Astrocyte of the spinal cord (primary cell): ENCODE measurements at regions not wholly inside any gene's neighbourhood (a gene's known extent, or its start where the extent isn't known, plus 50 kb on each side); places are given as distances from the start of the nearest gene placed in this dataset.

ENCODE experiments used
- DNase-seq: peaks from one replicate; pipeline ENCODE4 v3.0.0; 2011; ENCODE audit warnings: low read depth, low spot score
- H3K4me3 ChIP-seq: 2 replicates; pipeline ENCODE4 v1.5.1; 2011; ENCODE audit warnings: low read depth, mild to moderate bottlenecking, low read length, moderate library complexity
- in situ Hi-C: cut with HindIII; loops from 2 replicates; pipeline ENCODE4 v1.10.0; 2017; ENCODE audit warnings: low sequenced_read_pairs
- TF ChIP-seq, protein P1 (sequence below): IDR thresholded peaks from 2 replicates; pipeline ENCODE4 v1.5.1; 2012; ENCODE audit warnings: low read depth, mild to moderate bottlenecking, low read length, inconsistent platforms

DNA sequence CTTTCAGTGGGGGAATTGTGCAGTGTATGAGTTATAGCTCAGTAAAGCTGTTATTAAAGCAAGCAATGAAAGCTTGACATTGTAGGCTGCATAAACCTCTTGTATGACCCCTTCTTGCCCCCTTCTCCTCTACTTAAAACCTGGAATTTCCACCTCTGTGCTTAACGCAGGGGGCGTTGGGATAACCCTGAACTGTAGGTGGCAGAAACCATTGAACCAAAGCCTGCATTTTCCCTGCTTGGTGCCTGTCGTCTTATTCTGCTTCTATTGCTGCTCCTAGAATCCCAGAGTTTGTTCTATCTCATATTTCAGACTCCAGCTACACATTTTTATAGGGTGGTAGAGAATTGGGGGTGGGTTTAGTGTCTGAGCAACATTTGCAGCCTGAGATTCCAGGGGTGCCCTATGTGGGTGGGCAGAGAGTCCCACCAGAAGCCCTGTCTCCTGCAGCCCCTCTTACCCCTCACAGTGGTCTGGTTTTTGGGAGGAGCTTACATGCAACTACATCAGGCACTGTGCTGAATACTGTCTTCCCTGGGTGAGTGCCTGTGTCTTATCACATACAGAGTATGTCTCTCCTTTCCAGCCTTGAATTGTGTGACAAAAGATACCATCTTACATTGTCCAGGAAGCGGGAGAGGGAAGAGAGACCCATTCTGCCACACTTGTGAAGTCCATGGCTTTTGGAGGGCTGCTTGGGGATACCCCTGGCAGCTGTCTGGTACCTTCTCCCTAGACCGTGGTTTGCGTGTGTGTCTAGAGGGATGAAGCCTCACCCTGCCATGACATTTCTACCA lies 407.7 kb upstream of the EEF2KMT start:
- no peak for DNase-seq
- TF ChIP-seq, protein P1, sequence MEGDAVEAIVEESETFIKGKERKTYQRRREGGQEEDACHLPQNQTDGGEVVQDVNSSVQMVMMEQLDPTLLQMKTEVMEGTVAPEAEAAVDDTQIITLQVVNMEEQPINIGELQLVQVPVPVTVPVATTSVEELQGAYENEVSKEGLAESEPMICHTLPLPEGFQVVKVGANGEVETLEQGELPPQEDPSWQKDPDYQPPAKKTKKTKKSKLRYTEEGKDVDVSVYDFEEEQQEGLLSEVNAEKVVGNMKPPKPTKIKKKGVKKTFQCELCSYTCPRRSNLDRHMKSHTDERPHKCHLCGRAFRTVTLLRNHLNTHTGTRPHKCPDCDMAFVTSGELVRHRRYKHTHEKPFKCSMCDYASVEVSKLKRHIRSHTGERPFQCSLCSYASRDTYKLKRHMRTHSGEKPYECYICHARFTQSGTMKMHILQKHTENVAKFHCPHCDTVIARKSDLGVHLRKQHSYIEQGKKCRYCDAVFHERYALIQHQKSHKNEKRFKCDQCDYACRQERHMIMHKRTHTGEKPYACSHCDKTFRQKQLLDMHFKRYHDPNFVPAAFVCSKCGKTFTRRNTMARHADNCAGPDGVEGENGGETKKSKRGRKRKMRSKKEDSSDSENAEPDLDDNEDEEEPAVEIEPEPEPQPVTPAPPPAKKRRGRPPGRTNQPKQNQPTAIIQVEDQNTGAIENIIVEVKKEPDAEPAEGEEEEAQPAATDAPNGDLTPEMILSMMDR = no peak
- in situ Hi-C loops = no loop called here
- H3K4me3 ChIP-seq = no peak overlapping the region

DNA sequence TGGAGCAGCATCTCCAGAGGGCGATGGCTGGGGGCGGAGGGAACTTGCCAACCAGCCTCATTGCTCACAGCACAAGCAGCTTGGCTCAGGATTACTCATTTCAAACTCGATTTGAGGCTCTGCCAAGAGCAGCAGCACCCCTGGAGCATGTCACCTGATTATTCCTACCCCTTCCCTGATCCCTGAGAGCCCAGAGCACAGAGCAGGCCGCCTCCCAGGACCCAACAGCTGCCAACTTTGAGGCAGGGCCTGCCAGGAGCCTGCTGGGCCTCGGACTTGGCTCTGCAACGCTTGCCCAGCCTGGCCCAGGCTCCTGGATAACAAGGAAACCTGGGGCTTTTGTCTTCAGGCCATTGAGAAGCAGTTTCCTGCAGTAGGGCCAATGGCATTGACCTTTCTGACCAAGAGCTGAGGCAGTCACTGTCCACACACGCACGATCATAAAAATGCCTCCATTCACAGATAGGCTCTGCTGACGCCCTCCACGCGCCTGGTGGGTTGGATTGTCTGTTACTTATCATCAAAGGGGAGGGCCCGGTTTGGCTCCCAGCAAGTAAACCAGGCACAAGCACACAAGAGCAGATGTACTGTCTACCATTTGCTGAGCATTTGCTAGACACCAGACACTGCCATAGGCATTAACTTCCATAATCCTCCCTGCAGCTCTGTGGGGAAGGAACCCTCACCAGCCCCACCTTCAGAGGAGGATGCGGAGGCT lies 406.6 kb upstream of the EEF2KMT start:
- H3K4me3 ChIP-seq = no peak overlapping the region
- peak; percentile 64 for DNase-seq
- in situ Hi-C loops = no loop called here
- TF ChIP-seq, protein P1 = no peak

GRCh38 chr16:5502944-5503343 lies 405.3 kb upstream of the EEF2KMT start:
- in situ Hi-C loops = no loop called here
- TF ChIP-seq, protein P1 = no peak
- no peak for DNase-seq
- H3K4me3 ChIP-seq = no peak overlapping the region

DNA sequence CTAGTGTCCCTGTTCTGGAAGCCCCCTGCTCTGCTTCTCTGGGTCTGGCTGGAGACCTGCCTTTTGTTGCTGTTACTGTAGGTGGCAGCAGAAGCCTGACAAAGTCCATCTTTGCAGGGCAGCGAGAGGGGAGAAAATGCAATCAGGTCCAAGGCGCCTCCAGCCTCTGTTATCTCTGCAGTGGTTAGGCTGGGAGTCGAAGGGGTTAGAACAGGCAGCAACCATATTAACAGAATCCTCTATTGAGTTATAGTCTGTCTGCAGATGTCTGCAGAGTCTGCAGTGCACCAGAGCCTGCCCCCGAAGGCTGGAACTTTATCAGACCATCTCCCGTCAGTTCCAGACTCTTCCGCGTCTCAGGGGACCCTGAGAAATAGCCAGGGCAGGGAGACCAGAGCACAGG lies 404.9 kb upstream of the EEF2KMT start:
- DNase-seq = no peak
- H3K4me3 ChIP-seq = no peak overlapping the region
- in situ Hi-C loops = no loop called here
- TF ChIP-seq, protein P1 = peak; percentile 26

DNA sequence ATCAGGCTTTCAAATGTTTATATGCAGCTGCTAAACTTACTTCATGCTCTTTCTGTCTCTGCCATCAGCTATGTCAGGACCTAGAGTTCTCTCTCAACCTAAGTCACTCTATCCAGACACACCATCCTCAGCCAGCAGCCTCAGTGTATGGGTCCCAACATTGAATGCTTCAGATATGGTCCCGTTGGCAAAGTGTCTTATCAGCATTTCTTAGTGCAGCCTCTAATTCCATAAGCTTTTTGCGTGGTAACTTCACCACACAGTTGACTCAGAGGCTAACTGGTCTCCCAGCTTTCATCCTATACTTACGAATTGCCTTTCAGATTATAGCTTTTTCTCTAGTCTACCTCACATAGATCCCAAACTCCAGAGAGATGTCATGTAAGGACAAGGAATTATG lies 402.9 kb upstream of the EEF2KMT start:
- in situ Hi-C loops = no loop called here
- no peak for DNase-seq
- H3K4me3 ChIP-seq = no peak overlapping the region
- TF ChIP-seq, protein P1 = no peak

DNA sequence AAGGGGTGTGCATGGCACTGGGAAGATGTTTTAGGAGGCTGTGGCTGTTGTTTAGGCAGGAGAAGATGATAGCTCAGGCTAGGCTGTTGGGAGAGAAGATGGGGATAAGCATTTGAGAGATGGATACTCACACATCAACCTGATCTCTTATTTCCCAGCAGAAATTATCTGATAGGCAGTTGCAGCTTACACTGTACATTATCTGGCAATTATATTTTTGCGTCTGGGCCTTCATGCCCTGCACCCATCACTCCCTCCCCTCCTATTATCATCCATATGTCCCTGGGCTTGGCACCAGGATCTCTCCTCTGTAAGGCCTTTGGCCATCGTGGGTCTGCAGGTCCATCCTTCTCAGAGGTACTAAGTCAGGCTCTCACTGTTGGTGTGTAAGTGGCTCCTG lies 401.0 kb upstream of the EEF2KMT start:
- H3K4me3 ChIP-seq = no peak overlapping the region
- no peak for DNase-seq
- in situ Hi-C loops = no loop called here
- TF ChIP-seq, protein P1 = no peak
